ENCODE measurements at regions not wholly inside any gene's neighbourhood (a gene's known extent, or its start where the extent isn't known, plus 50 kb on each side); places are given as distances from the start of the nearest gene placed in this dataset.
"Not testable (repeated sequence)": the region's sequence is repeated elsewhere in the genome, so short reads cannot be mapped to it uniquely, and the experiment has no call there.

GRCh38 chr15:69908590-69909420 is 188.9 kb downstream of the TLE3 start:
- intact Hi-C loops (cut with micrococcal nuclease), result no loop called here

GRCh38 chr15:69909719-69910444 is 187.8 kb downstream of the TLE3 start:
- intact Hi-C loops (cut with micrococcal nuclease), result no loop called here

DNA sequence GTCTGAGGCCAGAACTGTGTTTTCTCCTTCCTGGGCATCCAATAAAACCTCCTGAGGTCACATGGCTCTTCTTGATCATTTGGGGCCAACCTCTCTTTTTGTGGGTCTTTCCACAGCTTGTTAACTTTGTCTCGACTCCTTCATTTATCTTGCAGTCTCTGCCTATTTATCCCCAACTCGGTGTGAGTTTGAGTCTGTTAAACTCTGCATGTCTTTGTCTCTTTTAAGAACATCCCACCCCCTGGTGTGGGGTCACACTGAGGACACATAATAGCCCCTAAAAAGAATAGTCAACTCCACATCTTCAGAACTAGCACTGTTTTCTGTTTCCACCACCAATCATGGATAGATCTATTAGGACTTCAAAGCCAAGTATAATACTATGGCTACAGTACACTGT is 187.2 kb downstream of the TLE3 start:
- intact Hi-C loops (cut with micrococcal nuclease), result no loop called here

DNA sequence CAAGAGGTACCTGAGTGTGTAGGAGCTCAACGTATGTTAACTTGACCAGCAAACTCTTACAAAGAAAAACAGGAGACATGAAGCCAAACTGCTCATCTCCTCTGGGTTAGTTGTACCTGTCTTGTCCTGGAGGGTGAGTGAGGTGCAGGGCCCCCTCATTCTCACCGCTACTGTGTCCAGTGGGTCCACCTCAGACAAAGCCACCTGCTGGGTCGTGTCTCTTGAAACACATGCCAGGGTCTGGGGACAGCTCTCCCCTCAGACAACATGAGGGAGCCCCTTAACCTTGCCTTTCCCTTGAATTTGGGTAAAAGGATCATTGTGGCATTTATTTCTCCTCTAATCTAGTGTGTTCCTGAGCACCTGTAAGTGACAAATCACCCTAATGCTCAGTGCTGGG is 185.6 kb downstream of the TLE3 start:
- intact Hi-C loops (cut with micrococcal nuclease), result no loop called here

- intact Hi-C loops (cut with micrococcal nuclease), result no loop called here
Measured at GRCh38 chr15:69914040-69914439, 183.7 kb downstream of the TLE3 start.

- intact Hi-C loops (cut with micrococcal nuclease), result no loop called here
Measured at GRCh38 chr15:69914960-69915359, 182.8 kb downstream of the TLE3 start.

- intact Hi-C loops (cut with micrococcal nuclease), result no loop called here
Measured at GRCh38 chr15:69916169-69916785, 181.4 kb downstream of the TLE3 start.

- intact Hi-C loops (cut with micrococcal nuclease), result no loop called here
Measured at GRCh38 chr15:69917056-69917455, 180.7 kb downstream of the TLE3 start.

GRCh38 chr15:69919816-69920215 is 177.9 kb downstream of the TLE3 start:
- intact Hi-C loops (cut with micrococcal nuclease), result no loop called here

DNA sequence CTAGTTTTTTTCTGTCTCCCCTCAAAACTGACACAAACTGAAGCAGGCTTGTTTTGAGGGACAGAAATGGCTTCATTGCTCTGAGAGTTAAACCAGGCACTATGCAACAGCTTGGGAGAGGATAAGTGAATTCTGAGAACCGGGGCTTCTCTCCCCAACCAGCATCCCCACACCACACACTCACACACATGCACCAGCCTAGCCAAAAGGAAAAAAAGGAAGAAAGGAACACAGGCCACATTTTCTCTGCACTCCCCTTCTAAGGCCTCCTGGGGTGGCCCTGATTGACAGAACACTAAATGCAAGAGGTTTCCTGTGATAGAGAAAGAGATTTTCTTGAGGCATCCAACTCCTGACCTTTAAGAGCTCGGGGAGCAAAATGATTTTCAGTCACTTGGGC is 177.5 kb downstream of the TLE3 start:
- intact Hi-C loops (cut with micrococcal nuclease), result no loop called here

DNA sequence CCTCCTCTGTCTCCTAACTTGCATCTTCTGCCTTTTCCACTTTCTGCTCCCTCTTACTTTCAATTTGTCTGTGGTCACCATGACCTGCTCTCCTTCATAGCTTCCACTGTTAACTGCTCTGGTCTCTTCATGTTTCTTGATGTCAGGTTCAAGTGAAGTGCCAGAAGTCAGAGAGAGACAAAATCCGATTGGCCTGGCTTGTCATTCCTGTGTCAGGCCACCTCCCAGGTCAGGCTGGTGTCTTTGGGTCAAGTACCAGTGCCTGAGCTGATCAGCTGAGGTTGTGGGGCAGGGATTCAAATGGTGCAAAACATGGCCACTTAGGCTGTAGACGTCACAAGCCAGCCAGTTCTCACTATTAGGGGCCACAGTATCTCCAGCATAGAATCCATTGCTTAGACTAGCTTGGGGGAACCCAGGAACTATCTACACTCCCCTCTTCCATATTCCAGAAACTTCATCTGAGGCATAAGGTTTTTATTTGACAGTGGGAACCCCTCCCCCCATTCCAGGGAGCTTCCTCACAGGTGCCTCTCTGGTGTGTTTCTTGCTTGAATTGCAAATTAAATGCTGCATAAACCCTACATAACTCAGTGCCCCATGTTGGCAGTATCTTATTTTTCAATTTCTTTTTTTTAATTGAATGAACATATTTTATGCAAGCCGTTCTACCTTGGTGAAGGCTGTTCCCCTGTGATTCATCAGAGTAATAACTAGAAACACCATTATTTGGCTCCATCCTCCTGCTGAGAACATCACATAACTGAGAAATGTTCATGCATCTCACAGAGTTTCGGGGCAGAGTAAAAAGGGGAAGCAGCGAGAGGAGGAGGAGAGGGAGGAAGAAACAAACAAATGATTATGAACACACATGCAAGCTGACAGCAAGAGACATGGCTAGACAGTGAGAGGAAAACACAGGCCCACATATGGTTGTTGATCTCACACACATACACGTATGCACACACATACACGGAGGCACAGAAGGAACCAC is 175.8 kb downstream of the TLE3 start:
- intact Hi-C loops (cut with micrococcal nuclease), result no loop called here

DNA sequence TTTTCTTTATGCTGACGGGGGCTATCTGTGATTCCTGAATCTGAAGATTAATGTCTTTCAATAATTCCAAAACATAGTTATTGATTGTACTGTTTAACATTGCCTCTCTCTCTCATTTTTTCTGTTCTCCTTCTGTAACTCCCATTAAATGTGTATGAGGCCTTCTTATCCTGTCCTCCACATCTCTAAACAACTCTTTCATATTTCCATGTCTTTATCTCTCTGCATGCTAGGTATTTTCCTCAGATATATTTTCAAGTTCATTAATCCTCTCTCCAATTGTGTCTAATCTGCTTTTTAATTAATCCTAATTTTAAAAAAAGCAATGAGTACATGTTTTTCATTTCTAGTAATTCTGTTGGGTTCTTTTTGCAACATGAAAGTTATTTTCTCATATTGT is 173.2 kb downstream of the TLE3 start:
- intact Hi-C loops (cut with micrococcal nuclease), result no loop called here

DNA sequence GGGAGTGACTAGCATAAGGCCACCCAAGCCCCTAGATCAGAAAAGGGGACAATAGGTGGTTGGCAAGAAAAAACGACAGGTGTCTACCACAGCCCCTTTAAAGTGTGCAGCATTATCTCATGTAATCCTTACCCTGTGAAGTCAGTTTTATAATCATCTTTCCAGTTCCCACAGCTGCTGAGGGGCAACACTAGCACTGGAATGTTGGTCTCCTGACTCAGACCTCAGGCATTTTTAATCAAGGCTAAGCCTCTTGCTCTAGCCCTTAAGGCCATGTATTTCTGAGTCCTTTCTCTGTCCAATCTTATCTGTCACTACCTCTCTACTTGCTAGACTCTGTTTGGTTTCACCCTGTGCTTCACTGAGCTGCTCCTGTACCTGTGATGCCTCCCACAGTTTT is 171.7 kb downstream of the TLE3 start:
- intact Hi-C loops (cut with micrococcal nuclease), result no loop called here

- intact Hi-C loops (cut with micrococcal nuclease), result no loop called here
Measured at GRCh38 chr15:69926721-69927120, 171.0 kb downstream of the TLE3 start.

GRCh38 chr15:69928890-69929289 is 168.8 kb downstream of the TLE3 start:
- intact Hi-C loops (cut with micrococcal nuclease), result not testable (repeated sequence)

DNA sequence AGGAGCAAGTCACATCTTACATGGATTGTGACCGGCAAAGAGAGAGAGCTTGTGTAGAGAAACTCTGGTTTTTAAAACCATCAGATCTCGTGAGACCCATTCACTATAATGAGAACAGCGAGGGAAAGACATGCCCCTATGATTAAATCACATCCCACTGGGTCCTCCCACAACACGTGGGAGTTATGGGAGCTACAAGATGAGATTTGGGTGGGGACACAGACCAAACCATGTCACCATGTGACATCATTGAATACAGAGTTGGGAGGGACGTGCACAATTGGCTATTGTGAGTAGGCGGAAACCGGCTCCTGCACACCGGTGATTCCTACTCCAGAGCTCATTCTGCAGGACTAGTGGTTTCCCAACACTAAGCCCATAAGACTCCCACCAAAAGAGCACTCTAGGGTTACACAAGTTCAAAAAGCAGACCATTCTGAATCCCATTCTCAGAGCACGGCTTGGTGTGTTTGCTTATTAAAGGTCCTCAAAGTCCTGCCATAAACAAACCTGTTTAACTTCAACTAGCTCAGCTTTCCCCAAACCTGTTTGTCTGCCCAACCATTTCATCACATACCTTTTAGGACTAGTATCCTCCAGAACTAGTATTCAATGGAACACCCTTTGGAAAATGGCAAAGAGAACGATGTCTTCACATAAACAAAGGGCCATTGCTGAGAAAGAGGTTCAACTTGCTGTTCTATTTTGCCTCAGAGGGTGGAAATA is 167.6 kb downstream of the TLE3 start:
- intact Hi-C loops (cut with micrococcal nuclease), result no loop called here

DNA sequence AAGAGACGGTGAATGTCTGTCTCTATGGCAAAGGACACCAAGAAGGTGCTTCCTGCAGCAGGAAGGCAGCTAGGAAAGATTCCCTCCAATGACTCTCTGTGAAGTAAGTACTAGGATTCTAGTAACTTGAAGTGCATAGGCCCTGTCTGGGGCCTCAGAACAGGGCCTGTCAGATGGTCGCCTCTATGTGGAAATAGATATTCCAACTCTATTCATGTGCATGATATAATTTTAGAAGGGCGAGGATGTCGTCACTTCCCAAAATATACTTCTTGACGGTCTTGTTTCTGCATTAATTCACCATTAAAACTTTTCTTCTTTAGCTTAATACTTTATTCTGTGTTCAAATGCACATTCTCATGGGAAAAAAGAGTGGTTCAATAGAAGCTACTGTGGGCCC is 167.0 kb downstream of the TLE3 start:
- intact Hi-C loops (cut with micrococcal nuclease), result no loop called here

GRCh38 chr15:69931156-69931555 is 166.6 kb downstream of the TLE3 start:
- intact Hi-C loops (cut with micrococcal nuclease), result no loop called here

- intact Hi-C loops (cut with micrococcal nuclease), result no loop called here
Measured at GRCh38 chr15:69934607-69935006, 163.1 kb downstream of the TLE3 start.
